Kasumi-1 (cell line): ENCODE measurements at regions not wholly inside any gene's neighbourhood (a gene's known extent, or its start where the extent isn't known, plus 50 kb on each side); places are given as distances from the start of the nearest gene placed in this dataset.

Experiments used
- DNase-seq, 2 experiments: peaks; one replicate each; lab custom pipeline; 2025; lab: John Stamatoyannopoulos, UW

DNA sequence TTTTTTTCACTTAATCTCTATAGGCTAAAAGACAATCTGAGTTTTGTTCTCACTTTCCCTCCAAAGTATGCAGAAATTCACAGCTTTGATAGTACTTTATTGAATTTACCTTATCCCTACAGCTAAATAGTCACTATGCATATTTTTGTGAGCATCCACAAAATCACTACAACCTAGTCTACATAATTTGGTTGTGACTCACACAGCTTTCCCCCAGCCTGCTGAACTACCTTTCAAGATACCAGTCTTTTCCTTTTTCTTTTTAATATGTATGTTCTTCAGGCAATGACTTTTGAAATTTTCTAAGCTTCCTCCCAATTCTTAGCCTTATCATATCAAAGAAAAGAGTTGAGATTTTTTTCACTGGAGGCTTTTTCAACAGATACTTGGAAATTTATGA is 347.3 kb upstream of the CDH6 start:
- DNase-seq, result no peak

GRCh38 chr5:30845194-30845593 is 348.3 kb upstream of the CDH6 start:
- no peak for DNase-seq

- DNase-seq, result no peak
Measured at GRCh38 chr5:30843541-30843940, 349.9 kb upstream of the CDH6 start.

DNA sequence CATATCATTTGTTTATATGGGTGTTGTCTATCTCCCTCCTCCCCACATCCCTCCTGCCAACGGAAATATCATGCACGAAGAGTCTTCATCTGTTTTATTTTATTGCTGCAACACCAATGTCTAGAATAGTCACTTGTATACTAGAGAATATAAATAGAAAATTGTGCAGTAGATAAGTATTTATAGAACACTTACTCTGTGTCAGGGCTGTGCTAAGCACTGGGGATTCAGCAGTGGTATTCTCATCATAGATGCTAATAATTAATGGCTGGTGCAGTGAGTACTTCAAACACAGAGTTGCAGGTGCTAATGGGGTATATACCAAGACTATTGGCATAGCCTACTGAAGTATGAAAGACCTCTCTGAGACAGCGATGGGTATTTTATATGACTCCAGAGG is 353.5 kb upstream of the CDH6 start:
- DNase-seq, result no peak

- DNase-seq, result no peak
Measured at GRCh38 chr5:30838936-30839496, 354.5 kb upstream of the CDH6 start.

- no peak for DNase-seq
Measured at GRCh38 chr5:30832519-30832918, 361.0 kb upstream of the CDH6 start.

DNA sequence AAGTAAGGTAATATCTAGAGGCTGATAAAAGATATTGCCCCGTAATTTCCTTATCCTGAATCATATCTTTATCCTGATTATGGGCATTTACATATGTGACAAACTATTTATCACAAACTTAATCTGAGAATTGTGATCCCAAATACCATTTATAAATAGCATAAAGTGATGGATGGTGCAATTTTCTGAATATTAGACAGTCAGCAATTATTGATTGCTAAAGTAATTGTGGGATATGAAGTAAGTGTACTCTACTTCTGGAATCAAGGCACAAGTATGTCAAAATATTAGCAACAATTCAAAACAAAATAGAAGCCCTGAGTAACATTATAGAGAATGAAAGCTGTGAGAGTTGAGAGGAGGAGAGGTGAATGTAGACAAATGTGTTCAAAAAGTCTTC is 361.9 kb upstream of the CDH6 start:
- no peak for DNase-seq

- no peak for DNase-seq
Measured at GRCh38 chr5:30831123-30831522, 362.4 kb upstream of the CDH6 start.

- DNase-seq, result no peak
Measured at GRCh38 chr5:30811298-30811697, 382.2 kb upstream of the CDH6 start.

DNA sequence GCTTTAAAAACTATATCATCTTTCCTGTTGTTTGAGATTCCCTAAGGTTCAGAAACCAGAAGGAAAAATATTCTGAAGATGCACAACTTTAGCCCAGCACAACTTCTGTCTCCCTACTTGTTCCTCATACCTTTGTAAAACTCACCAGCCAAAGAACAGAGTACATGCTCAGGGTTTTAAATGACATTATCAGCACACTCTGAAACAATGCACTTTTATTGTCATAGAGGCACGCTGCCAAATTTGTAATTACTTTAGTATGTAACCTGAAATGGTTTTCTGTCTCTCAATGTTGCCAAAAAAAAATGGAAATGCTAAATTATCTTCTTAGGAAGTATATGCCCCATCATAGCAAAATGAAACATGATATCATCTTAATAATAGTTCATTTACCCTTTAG is 383.6 kb upstream of the CDH6 start:
- DNase-seq, result no peak

DNA sequence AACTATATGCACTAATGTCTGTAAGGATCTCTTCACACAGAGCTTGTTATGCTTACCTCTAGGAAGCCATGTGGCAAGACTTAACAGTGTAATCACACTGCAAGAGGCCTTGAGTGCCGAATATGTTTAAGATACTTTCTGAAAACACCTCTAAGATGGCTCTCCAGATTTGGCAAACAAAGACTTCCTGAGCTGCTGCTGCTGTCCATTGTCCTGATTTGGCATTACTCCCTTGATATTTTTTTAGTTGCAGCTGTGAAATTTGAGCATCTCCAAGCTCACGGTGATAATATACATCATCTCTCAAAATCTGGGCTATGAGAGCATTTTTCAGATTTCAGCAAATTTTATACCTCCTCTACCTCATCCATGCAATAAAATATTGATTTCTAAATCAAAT is 384.5 kb upstream of the CDH6 start:
- DNase-seq, result peak; percentile 14 to 26

GRCh38 chr5:30804739-30805505 is 388.6 kb upstream of the CDH6 start:
- DNase-seq, result no peak

GRCh38 chr5:30802961-30803705 is 390.4 kb upstream of the CDH6 start:
- DNase-seq, result no peak

GRCh38 chr5:30781643-30782042 is 411.8 kb upstream of the CDH6 start:
- DNase-seq, result no peak

- DNase-seq, result no peak
Measured at GRCh38 chr5:30768056-30768690, 425.3 kb upstream of the CDH6 start.

DNA sequence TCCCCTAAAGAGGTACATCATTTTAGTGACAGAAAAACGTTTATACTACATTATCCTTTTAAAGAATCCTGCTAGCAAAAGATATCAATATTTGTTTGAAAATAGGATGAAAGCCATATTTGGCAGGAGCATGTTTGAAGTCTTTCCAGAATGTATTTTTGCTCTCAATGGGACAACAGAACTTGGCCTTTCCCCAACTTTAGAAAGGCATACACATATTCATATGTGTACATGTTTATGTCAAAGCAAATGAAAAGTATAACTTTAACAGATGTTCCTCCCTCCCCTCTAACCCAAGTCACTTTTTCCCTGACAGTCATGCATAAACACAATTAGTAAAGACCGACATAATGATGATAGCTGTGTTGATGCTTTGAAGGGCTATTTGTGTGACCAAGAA is 427.8 kb upstream of the CDH6 start:
- no peak for DNase-seq

GRCh38 chr5:30765227-30765626 is 428.3 kb upstream of the CDH6 start:
- no peak for DNase-seq

DNA sequence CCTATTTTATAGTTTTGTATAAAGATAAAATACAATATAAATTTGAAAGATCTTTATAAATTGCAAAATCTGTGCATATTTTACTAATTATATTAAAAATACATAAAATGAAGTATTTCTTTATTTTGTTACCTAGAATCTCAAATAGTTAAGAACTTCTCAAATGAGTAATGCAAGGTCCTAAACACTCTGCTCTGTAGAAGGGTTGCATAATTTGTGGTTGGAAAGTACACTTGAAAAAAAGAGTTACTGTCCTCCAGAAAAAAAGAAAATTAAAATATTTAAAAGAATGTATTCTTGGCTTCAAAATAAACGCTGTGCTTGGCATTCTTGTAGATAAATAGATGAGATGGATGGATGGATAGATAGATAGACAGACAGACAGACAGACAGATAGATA is 428.8 kb upstream of the CDH6 start:
- no peak for DNase-seq

- DNase-seq, result no peak
Measured at GRCh38 chr5:30759731-30760130, 433.8 kb upstream of the CDH6 start.

DNA sequence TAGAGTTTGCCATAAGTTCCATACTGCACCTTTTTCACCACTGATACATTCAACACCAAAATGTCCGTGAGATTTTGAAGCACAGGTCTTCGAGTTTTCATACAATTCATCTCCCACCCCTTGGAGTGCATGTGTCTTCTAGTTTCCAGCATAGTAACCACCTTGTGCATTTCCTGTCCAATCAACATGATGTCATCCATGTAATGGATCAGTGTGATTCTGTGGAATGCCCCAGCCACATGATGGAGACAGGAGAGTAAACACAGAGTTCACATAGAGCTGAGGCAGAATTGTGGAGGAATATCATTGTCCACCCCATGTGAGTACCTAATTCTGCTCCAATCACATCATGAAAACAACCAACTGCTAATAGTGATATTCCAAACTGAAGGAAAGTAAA is 441.5 kb upstream of the CDH6 start:
- DNase-seq, result no peak

- DNase-seq, result no peak
Measured at GRCh38 chr5:30749971-30750370, 443.5 kb upstream of the CDH6 start.

- DNase-seq, result no peak
Measured at GRCh38 chr5:30747412-30747811, 446.1 kb upstream of the CDH6 start.

DNA sequence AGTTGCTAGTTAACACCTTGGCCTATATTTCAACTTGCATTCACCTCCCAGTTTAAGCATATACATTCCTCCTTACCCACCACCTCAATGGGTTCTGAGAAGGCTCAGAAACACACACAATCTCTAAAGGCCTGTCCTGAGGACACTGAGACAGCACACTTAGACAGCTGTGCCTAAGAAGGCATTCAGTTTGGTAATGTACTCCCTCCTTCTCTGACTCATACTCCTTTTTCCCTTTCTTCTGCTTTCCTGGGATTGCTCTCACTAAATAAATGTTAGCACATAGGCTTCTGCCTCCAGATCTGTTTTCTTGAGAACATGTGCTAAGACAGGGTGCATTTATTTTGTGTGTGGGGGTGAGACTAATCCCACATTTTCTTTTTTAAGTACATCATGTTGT is 456.8 kb upstream of the CDH6 start:
- no peak for DNase-seq
